ENCODE measurements at regions not wholly inside any gene's neighbourhood (a gene's known extent, or its start where the extent isn't known, plus 50 kb on each side); places are given as distances from the start of the nearest gene placed in this dataset.

- DNase-seq = no peak
- H3K27ac ChIP-seq = no peak overlapping the region
- intact Hi-C loops (cut with DNase I) = no loop called here
- H3K27me3 ChIP-seq = no peaks in the 10 kb centered on the region
- no peaks in the 10 kb centered on the region for H3K9me3 ChIP-seq
- no peak for TF ChIP-seq POLR2A (IDR thresholded peaks at IDR 0.05)
- TF ChIP-seq CTCF (IDR thresholded peaks at IDR 0.05) = no peak
- no peak for TF ChIP-seq EP300 (IDR thresholded peaks at IDR 0.05)
- H3K4me3 ChIP-seq = no peak overlapping the region
- no peaks in the 10 kb centered on the region for H3K36me3 ChIP-seq
- WGBS, 3 donors = 64 to 73% (median 71%) methylated on average over 3 of the region's 3 CpGs
- no peaks in the 10 kb centered on the region for H3K4me1 ChIP-seq (ENCODE audit: insufficient read depth)
These were observed 617.3 kb downstream of the RPL10L start for GRCh38 chr14:46034305-46034704.

- no peak for DNase-seq
- H3K36me3 ChIP-seq = no peaks in the 10 kb centered on the region
- 88 to 89% (median 89%) methylated on average over 1 of the region's 1 CpG for WGBS, 3 donors
- no peak overlapping the region for H3K27ac ChIP-seq
- H3K4me1 ChIP-seq (ENCODE audit: insufficient read depth) = no peaks in the 10 kb centered on the region
- H3K27me3 ChIP-seq = no peaks in the 10 kb centered on the region
- H3K9me3 ChIP-seq = no peaks in the 10 kb centered on the region
- H3K4me3 ChIP-seq = no peak overlapping the region
- TF ChIP-seq EP300 (IDR thresholded peaks at IDR 0.05) (no peak), POLR2A (IDR thresholded peaks at IDR 0.05) (no peak), CTCF (IDR thresholded peaks at IDR 0.05) (no peak)
- intact Hi-C loops (cut with DNase I) = no loop called here
These were observed 632.6 kb downstream of the RPL10L start for GRCh38 chr14:46018846-46019420.

GRCh38 chr14:46008348-46008747 is 643.2 kb downstream of the RPL10L start:
- intact Hi-C loops (cut with DNase I) = no loop called here
- no peaks in the 10 kb centered on the region for H3K9me3 ChIP-seq
- H3K36me3 ChIP-seq = no peaks in the 10 kb centered on the region
- no peak overlapping the region for H3K27ac ChIP-seq
- 85 to 91% (median 86%) methylated on average over 3 of the region's 3 CpGs for WGBS, 3 donors
- no peaks in the 10 kb centered on the region for H3K27me3 ChIP-seq
- TF ChIP-seq EP300 (IDR thresholded peaks at IDR 0.05) (no peak), POLR2A (IDR thresholded peaks at IDR 0.05) (no peak), CTCF (IDR thresholded peaks at IDR 0.05) (no peak)
- no peak overlapping the region for H3K4me3 ChIP-seq
- H3K4me1 ChIP-seq (ENCODE audit: insufficient read depth) = no peaks in the 10 kb centered on the region
- no peak for DNase-seq

- no peak overlapping the region for H3K27ac ChIP-seq
- DNase-seq = no peak
- no peaks in the 10 kb centered on the region for H3K9me3 ChIP-seq
- no peaks in the 10 kb centered on the region for H3K27me3 ChIP-seq
- no peaks in the 10 kb centered on the region for H3K36me3 ChIP-seq
- intact Hi-C loops (cut with DNase I) = no loop called here
- TF ChIP-seq CTCF (IDR thresholded peaks at IDR 0.05) (no peak), POLR2A (IDR thresholded peaks at IDR 0.05) (no peak), EP300 (IDR thresholded peaks at IDR 0.05) (no peak)
- H3K4me3 ChIP-seq = no peak overlapping the region
- no peaks in the 10 kb centered on the region for H3K4me1 ChIP-seq (ENCODE audit: insufficient read depth)
- WGBS, 3 donors = 79 to 84% (median 81%) methylated on average over 2 of the region's 2 CpGs
These were observed 653.0 kb downstream of the RPL10L start for GRCh38 chr14:45998554-45998953.

Measured in ovary (tissue), 7 donors.